Pons (tissue), 1 donor: ENCODE measurements at regions not wholly inside any gene's neighbourhood (a gene's known extent, or its start where the extent isn't known, plus 50 kb on each side); places are given as distances from the start of the nearest gene placed in this dataset.
"Not testable (repeated sequence)": the region's sequence is repeated elsewhere in the genome, so short reads cannot be mapped to it uniquely, and the experiment has no call there.

Experiments
- DNase-seq: peaks from one replicate; pipeline ENCODE4 v3.0.0-alpha.2; 2016; ENCODE audit warnings: low spot score

DNA sequence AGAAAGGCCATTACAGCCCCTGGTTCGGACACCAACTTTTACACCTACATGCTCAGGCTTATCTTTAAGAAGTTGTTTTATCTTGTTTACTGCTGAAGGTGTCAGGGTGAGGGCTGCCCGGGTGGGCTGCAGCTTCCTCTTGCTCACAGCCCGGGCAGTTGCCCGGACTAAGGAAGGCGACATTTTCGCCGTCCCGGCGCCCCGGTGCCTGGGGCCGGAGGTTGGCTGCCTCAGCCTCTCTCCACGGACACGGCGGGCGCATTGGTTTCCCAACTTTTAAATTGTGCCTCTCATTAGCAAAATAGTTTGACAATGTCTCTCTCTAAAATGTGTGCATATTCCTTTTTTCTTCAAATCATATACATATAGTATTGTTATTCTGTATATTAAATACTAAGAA lies 198.5 kb downstream of the LRRC70 start:
- not testable (repeated sequence) for DNase-seq

DNA sequence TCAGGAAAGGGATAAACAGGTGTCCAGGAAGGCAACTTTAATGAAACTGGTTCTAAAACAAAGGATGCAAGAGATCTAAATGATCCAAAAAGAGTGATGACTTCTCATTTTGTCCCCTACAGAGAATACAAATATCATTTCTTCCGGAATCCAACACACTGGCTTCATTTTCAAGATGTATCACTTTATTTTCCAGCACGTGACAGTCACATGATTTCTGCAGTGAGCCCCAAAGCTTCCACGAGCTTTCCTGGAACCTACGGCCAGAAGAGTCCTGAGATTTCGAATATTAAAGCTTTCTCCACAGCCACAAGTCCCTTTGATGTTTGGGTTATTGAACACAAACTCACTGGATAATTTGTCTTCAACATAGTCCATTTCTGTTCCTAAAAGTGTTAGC lies 198.0 kb downstream of the LRRC70 start:
- DNase-seq: not testable (repeated sequence)

DNA sequence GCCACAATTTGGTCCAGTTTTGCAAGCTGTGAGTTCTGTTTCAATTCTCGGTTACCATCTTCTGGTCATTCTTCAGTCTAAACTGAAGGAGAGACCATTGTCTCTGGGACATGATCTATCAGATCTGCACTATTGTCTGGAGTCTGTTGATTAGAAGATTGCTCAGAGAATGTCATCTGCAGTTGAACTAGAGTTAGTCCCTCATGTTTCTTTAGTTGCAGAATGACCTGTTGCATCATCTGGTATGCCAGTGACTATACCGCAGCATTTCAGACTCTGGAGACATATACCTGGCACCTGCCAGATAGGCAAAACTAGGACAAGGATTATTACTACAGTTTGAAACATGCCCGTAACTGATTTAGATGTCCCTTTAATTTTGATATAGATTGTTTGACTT lies 194.8 kb downstream of the LRRC70 start:
- no peak for DNase-seq

DNA sequence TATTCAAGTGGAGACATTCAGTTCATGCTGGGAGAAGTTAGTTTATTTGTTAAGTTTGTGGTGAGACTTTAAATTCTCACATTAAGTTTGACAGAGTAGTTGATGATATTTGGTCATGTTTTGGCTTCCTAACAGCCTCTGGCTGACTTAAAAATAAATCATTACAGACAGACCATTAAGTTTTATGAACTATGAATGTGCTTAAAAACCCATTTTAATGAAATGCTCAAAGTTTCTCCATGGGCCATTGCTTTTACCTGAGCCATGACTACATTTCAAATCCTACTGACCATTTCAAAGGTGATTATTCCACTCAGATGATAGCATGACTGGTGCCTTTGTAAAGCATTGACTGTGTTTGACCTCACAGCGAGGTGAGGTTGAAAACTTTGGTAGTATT lies 192.7 kb downstream of the LRRC70 start:
- no peak for DNase-seq

DNA sequence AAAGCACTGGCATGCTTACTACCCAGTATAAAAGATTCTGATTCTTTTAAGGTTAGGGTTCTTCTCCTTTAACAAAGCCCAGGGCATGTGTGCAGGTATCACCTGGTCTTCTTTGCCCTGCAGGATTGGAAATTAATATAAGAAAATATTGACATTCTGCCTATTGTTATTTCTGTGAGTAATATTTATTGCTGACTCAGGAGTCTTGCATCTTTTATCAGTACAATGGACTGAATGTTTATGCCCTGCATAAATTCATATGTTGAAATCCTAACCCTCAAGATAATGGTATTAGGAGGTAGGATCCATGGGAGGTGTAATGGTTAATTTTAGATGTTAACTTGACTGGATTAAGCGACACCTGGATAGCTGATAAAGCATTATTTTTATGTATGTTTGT lies 189.0 kb downstream of the LRRC70 start:
- DNase-seq: no peak

DNA sequence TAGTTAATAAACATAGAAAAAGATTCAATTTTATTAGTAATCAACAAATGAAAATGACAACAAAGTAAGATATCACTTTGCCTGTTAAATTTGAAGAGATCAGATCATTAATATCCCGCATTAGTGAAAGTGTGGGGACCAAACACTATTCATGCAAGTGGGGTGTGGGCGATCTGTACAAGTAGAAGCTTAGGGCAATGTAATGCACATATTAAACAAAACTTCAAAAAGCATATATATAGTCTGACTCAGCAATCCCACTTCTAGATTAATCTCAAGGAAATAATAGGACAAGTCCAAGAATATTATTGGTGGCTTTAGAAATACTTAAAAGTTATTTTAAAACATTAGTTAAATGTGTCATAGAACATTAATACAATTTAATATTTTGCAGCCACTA lies 188.5 kb downstream of the LRRC70 start:
- no peak for DNase-seq

DNA sequence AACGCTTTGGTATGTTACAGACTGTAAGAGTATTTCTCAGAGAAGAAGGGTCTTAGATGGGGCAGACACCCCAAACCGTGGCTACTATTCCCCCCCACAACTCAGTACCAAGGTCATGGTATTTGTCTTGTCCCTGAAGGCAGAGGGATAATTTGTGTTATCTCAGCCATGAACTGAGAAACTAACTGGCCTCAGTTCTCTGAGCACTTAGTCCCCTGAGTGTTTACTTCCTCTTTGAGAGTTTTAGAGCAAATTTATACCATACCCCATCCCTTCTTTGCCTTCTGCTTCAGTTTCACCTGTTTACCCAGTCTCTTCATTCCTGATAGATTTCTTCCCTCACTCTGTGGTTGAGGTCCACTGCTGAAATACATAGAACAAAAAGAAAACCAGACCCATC lies 183.9 kb downstream of the LRRC70 start:
- no peak for DNase-seq

DNA sequence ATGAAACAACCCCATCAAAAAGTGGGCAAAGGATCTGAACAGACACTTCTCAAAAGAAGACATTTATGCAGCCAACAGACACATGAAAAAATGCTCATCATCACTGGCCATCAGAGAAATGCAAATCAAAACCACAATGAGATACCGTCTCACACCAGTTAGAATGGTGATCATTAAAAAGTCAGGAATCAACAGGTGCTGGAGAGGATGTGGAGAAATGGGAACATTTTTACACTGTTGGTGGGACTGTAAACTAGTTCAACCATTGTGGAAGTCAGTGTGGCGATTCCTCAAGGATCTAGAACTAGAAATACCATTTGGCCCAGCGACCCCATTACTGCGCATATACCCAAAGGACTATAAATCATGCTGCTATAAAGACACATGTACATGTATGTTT lies 179.1 kb downstream of the LRRC70 start:
- DNase-seq: not testable (repeated sequence)

DNA sequence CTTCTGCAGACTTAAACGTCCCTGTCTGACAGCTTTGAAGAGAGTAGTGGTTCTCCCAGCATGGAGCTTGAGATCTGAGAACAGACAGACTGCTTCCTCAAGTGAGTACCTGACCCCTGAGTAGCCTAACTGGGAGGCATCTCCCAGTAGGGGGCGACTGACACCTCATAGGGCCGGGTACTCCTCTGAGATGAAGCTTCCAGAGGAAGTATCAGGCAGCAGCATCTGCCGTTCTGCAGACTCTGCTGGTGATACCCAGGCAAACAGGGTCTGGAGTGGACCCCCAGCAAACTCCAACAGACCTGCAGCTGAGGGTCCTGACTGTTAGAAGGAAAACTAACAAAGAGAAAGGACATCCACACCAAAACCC lies 174.4 kb downstream of the LRRC70 start:
- DNase-seq: not testable (repeated sequence)

DNA sequence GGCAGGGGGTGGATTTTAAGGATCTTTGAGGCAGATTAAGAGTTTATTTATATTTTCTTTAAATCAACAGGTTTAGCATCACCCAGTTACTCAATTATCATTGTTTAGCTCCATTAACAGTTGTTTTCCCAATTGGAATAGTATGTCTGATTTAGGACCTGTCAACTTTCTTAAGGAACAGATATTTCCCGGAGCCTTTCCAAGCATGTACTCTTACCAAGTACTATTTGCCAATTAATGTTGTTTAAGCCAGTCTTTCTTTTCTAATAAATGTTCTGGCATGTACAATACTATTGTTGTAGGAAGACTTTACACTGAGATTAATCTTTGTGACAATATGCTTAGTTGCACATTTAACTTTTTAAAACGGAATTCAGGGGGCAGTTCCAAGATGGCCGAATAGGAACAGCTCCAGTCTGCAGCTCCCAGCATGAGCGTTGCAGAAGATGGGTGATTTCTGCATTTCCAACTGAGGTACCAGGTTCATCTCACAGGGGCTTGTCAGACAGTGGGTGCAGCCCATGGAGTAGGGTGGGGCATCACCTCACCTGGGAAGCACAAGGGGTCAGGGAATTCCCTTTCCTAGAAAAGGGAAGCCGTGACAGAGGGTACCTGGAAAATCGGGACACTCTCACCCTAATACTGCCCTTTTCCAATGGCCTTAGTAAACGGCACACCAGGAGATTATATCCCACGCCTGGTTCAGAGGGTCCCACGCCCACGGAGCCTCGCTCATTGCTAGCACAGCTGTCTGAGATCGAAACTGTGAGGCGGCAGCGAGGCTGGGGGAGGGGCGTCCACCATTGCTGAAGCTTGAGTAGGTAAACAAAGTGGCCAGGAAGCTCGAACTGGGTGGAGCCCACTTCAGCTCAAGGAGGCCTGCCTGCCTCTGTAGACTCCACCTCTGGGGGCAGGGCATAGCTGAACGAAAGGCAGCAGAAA lies 173.7 kb downstream of the LRRC70 start:
- not testable (repeated sequence) for DNase-seq

DNA sequence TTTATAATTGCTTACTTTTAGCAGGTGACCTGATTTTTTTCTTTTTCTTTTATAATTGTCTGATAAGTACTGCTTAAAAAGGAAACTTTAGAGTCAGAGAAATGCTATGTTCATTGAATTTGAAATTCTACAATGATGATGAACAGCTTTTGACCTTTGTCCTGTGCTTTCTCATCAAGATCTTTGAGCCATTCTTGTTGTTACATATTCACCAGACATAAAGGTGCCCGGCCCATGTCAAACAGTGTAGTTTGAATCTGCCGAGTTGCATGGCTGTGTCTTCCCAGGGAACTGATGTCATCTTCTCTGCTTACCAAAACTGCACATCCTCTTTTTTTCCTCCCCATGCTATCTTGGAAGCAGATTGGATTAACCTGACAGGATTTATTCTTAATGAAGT lies 163.6 kb downstream of the LRRC70 start:
- DNase-seq: no peak

DNA sequence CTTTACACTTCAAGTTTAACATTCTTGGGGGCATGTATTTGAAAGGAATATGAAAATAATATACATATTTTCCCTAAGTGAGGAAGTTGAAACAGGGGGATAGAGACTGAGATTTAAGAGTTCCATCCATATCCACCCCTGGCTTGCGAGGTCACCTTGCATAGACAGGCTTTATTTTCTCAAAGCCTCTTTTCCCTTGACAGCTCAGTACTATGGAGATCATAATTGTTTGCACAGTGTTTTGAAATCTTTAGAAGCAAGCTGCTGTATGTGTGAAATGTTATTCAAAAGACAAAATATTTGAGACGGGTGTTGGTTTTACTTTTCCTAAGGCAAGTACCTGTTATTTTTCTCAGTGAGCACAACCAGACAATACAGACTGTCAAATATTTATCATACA lies 163.1 kb downstream of the LRRC70 start:
- no peak for DNase-seq

DNA sequence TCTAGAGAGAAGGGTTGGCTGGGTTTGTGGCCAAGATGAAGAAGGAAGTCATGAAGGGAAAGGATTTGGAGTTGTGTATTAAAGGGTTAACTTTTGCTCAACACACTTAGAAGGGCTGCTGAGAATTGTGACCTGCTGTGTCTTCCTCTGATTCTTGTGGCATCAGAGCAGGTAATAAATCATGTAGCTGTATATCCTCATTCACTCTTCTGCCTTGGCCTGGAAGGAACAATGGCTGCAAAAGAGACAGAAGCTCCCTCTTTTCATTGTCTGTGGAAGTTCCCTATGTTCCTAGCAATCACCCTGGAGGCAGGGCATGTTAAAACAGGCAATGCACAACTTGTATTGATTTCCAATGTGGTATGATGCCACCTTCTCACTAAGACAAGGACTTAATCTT lies 159.1 kb downstream of the LRRC70 start:
- DNase-seq: no peak

DNA sequence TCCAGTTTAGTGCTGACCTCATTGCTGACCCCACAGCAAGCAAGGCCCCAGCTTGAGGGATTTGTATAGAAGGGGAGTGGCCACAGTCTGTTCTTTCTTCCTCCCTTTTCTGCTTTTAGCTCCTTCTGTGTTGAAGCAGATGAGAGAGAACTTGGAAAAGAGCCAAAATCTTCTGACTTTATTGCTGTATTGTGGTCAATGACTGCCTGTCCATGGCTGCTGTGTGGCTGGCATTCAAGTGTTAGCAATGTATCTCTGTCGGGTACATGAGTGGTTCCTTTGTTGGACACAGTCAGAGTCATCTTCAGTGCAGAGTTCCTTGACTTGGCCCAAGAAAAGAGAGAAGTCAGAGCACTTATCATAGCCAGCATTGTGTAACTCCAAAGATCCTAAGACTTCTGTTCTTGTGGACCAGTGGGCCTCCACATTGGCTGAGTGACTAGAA lies 154.1 kb downstream of the LRRC70 start:
- DNase-seq: peak; percentile 72

DNA sequence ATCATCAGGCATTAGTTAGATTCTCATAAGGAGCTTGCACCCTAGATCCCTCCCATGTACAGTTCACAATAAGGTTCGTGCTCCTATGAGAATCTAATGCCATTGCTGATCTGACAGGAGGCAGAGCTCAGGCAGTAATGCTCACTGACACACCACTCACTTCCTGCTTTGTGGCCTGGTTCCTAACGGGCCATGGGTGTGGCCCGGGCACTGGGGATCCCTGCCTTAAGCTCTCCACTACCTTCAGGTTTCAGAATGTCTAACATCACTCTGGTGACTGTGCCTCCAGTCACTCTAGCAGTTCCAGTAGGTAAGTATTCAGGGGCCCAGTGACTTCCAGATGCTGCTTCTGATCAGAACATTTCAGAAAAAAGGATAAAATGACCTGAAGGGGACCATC lies 152.4 kb downstream of the LRRC70 start:
- DNase-seq: no peak

DNA sequence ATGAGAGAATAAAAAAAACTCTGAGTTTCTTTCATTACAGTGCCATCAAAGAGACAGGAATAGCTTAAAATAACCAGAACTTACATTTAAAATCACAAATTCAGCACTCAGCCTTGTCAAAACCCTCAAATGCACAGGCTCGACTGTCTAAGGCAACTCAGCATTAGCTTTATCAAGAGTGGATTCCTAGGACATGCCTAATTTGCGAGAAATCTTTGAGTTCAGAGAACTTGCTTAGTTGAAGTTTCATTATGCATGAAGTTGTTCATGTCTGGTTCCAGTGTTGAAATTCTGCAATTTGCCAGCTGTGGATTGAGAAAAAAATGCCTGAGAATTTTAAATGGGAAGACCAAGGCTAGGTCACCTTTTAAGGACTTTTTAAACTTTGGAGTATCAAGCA lies 151.1 kb downstream of the LRRC70 start:
- no peak for DNase-seq

DNA sequence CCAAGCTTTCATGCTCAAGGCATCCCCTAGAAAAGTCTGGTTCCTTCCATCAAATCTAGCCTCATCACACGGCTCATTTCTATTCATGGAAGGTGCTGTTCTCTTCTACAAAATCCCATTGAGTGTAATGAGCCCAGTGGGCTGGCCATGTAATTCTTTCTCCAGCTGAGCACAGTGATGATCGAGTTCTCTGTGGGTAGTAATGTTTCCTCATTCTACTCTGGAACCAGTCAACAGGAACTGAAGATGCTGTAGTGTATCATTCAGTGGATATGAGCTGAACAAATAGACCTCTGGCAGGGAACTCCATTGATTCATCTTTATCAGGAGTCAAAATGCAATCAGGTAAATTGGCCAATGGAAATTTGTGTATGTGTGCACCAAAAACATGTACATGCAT lies 149.2 kb downstream of the LRRC70 start:
- no peak for DNase-seq

DNA sequence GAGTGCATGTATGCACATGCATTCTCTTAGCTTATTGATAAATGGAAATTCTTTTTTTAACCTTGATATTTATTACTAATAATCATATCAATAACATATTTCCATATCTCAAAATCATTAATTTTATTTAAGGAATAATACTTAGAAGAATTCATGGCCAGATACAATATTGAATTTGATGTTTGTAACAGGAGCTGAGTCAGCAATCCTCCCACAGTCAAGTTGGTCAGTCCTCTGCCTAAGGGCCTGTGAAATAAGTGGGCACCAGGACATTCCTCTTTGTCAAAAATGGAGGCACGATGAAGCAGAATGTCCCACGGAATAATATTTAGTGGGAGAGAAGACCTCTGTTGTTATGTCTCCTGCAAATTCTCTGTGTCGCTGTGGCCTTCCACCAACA lies 148.6 kb downstream of the LRRC70 start:
- DNase-seq: no peak

DNA sequence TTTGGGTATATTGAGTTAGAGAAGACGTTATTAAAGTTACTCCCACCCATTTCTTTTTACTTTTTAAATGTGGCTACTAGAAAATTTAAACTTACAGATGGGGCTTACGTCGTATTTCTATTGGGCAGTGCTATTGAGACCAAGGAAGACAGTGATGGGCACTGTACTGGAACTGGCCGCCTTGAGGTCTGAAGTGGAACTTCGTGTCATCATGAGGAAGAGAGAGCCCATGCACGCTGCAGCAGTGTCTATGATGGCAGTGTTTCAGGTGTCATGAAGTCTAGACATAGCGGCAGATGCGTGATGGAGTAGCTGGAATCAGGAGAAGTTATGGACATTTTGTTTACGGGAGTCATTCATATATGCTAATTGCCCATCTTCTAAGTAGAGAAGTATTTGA lies 143.7 kb downstream of the LRRC70 start:
- DNase-seq: no peak

DNA sequence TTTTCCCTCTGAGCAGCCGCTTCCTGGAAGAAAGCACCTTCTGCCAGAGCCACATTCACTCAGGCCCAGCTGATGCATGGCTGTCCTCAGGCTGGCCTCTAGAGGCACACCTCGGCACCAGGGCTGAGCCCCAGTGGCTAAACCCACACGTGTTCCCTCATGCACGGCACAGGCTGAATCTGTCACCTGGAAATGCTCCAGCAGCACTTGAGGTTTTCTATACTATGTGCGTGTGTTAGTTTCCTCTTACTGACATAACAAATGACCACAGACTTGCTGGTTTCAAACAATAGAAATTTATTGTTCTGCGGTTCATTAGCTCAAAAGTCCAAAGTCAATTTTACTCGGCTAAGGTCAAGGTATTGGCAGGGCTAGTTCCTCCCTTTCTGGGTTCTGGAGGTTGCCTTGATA lies 141.4 kb downstream of the LRRC70 start:
- DNase-seq: peak; percentile 7

DNA sequence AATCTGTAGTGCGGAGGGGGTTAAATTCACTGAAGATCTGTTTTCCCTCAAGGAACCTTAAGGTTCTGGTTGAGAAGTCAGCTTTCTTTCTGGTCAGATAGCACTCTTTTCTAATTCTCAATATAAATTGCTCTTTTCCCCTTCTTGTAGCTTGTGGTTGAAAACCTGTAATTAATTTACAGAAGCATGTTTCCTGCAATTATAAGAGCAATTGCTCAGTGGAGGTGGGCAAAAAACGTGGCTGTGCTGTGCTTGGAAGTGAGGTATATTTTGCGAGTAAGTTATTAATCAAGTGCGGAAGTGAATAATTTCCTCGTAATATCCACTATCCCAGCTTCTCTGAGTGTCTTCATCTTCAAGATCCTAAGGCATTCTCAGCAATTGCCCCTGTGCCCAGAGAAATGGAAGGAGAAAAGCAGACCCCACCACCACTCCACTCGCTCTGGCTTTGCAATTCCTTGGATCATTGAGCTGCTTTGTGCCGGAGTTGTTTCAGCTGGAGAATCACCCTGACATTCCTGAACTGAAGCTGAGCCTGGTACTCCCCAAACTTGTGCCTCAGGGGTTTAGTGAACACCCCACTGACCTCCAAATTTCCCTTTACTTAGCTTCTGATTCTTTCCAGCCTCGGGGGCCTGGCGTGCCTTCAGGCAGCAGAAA lies 140.6 kb downstream of the LRRC70 start:
- no peak for DNase-seq

DNA sequence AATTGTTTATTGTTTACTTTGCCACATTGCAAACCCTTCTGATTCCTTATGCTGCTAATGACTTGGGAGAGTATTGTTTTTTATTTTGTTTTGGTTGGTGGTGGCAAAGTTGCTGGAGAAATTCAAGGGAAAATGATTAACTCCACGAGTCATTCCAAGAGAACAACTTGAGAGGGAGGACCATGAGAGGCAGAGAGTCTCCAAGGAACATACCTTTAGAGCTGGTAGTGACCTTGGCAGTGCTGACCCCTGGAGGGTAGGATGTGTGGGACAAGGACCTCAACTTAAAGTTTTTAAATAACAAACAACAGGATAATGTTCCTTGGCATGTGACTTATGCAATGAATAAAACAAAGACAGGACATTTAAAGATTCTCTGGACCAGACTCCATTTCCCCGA lies 139.7 kb downstream of the LRRC70 start:
- DNase-seq: no peak

DNA sequence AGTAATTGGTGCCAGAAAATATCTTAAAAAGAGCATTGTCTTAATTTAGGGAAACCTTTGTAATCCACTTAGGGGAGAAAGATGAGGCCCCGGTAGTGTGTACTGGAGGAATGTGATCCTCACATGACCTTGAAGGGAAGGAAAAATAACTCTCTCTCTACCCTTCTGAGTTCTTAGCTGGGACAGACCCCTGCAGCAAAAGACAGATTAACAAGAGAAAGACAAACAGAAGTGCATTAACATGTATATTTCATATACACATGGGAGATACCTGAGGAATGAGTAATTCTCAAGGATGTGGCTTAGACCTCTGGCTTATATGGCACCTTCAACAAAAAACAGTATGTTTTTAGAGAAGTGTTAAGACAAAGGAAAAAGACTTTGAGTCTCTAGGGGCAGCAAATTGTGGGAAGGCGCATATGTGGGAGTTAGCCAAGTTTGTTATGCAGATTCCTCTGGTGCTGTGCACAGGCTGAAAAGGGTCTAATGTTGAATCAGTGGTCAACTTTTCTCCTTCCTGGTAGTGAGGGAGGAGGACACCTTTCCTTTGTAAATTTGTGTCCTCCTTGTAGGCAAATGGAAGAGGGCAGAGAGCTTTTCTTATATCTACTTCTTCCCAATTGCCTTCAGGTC lies 138.8 kb downstream of the LRRC70 start:
- no peak for DNase-seq
